NCI-H2081 (cell line): ENCODE measurements at regions not wholly inside any gene's neighbourhood (a gene's known extent, or its start where the extent isn't known, plus 50 kb on each side); places are given as distances from the start of the nearest gene placed in this dataset.
A peak's percentile ranks its signal among the peaks of the same experiment; 100 is the strongest.

Source experiments
- DNase-seq, 2 experiments: peaks; one replicate each; lab custom pipeline; 2025; lab: John Stamatoyannopoulos, UW

DNA sequence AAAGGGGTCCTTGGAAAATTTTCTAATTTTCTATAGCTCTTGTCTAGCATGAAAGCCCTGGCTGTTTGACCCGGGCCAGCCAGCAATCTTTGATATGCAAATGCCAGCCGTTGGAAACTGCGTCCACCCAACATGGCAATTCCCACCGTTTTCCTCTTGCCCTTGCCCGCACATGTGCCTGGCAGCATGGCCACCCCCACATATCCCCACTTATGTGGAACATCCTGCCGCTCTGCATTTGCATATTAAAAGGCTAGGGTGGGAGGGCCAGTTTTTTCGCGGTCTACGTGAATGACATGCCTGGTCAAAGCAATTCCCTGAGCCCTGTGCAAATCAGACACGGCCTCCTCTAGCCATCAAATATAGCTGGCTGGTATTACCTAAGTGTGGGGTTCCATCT is 110.3 kb upstream of the TDRD3 start:
- no peak for DNase-seq

DNA sequence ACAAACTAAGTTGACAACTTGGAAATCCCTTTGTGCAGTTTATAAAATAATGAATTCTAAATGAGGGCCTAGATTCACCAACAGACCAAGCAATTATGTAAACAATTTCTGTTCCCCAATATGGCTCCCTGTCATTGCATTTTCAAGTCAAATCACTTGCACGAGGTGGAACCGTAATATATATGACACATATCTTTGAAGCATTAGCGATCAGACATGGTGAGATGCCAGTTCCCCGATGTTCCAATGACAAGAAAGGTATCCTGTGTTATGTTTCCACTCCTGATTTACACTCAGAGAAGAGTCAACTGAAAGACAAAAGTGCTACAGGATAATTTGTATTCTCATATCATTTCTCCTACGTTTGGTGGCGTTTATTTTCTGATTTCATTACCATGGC is 108.5 kb upstream of the TDRD3 start:
- no peak for DNase-seq

DNA sequence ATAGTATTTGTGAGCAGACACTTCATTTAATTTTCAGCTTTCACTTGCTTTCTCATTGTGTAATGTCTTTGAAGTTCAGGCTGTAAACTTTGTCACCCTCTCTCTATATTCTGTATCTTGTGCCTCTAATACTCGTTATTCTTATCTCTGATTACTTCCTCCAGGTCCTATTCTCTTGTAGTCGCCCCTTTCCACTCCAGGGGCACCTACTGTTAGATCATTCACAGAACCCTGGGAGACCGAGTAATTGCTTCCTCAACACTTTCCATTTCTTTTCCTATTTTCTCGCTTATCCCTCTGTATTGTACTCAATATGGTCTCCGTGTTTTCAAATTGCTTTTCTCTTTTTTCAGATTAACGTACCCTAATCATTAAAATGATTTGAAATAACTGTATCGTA is 93.9 kb upstream of the TDRD3 start:
- DNase-seq: no peak

GRCh38 chr13:60311527-60311926 is 85.5 kb upstream of the TDRD3 start:
- no peak for DNase-seq

DNA sequence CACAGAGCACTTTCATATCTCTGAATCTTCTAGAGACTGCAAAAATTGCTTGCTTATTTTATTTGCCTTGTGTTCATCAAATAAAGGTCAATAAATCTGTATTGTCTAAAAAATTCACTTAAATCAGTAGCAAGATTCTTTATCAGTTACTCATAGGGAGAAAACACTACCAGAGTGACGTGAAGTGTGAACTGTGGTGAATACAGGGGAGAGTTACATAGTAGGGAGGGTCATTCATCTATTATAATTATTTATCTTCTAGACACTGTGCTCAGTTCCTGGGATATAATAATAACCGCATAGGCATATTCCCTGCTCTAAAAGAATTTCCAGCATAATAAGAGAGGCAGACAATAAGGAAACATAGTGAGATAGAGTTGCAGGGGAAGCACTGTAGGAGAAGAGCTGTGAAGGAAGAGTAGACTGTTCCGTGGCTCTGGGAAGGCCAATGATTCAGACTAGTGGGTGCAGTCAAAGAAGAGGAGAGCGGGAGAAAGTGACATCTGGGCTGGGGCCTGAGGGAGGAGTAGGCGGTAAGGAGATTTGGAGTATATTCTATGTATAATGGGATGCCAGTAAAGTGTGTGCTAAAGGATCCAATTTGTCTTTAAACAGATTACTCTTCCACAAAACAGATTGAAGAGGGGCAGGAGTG is 84.0 kb upstream of the TDRD3 start:
- DNase-seq: no peak

- DNase-seq: no peak
Measured at GRCh38 chr13:60318186-60318585, 78.8 kb upstream of the TDRD3 start.

DNA sequence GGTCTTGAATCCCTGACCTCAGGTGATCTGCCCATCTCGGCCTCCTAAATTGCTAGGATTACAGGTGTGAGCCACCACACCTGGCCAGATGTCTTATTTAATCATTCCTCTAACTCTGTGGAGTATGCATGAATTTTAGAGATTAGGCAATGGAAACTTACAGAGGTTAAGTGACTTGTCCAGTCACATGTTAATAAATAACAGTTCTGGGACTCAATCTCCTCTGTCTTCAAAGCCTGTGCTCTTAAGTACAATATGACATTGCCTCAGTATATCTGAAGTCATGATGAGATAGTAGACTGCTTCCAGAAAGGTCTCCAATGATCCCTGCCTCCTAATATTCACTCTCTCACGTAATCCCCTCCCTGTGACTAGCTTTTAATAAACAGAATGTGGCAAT is 72.9 kb upstream of the TDRD3 start:
- no peak for DNase-seq

- DNase-seq: no peak
Measured at GRCh38 chr13:60326273-60326672, 70.7 kb upstream of the TDRD3 start.

DNA sequence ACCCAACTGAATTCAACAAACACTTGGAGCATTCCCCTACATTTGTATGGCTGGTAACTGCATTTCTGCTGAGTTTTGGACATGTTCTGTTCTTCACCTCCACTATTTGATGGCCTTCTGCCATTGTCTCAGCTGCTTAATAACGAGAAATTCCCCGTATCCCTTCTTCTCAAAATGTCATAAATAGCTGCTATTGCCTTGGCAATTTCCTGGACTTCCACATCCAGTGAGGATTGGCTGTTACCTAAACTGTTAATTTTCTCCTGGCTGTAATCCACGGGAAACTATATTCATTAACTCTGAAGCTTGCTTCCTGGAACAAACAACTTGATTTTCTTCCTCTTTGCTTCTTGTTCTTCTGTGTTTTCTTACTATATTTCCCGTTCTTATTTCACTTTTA is 69.5 kb upstream of the TDRD3 start:
- DNase-seq: peak in 1 of 2 experiments; percentile 50

DNA sequence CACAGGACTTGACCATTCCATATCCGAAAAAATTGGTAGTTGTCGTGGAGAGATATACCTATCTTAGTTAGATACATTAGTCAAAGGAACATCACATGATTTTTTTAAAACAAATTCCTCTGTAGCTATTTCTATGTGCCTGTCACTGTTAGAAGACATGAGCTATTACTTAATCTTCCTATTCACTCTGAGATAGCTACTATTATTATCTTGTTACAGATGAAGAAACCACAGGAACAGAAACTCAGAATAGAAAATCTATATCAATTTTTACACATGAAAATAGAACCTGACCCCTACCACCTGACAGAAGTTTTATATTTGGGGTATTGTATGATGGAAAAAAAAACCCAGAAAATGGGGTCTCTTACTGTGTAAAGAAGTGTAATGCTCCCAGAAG is 68.9 kb upstream of the TDRD3 start:
- DNase-seq: no peak

DNA sequence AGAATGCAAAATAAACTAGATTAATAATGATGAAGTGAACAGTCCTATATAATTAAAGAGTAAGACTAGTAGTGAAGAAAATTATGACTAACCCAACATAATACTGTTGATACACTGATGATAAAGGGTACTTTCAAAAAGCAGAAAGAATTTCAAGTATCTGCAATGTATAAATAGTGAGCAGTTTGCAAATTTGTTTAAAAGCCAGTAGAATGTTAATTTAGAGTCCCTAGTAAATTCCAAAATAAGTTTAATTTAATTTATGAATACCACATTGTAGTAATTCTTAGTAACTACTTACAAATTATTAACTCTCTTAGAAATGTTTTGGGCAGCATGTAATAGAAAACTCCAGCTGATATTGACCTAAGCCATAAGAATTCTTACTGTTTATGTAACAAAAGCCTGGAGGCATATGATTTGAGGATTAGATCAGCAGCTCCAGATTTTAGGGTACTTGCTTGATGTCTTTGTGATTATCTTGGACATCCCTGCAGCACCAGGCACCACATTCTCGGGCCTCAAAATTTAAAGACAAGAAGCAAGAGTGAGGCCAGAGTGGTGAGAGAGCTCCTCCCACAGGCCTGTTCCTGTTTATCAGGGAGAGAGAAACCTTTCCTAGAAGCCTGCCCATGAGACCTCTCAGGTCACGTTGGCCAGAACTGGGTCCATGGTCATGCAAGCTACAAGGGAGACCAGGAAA is 67.6 kb upstream of the TDRD3 start:
- peak; percentile 33 to 51 for DNase-seq

GRCh38 chr13:60331249-60332012 is 65.6 kb upstream of the TDRD3 start:
- DNase-seq: no peak

DNA sequence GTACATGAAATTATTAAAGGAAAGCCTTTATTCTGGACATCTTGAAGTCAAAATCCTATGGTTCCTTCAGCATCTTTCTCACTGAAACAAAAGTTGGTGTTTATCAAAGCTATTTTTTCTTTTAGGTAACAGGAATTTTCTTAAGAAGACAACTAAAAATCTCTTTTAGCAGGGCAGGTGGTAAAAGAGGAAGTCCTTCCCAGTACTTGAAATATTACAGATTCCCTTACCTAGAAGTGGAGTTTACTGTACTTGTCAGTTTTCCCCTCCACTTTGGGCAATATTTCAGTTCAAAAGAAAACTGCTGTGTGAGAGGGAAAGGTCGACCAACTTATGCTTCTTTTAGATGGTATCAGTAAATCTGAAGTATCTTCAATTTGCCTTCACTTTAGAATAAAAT is 64.3 kb upstream of the TDRD3 start:
- DNase-seq: no peak

- DNase-seq: no peak
Measured at GRCh38 chr13:60334310-60334709, 62.7 kb upstream of the TDRD3 start.

GRCh38 chr13:60335531-60335930 is 61.5 kb upstream of the TDRD3 start:
- no peak for DNase-seq

DNA sequence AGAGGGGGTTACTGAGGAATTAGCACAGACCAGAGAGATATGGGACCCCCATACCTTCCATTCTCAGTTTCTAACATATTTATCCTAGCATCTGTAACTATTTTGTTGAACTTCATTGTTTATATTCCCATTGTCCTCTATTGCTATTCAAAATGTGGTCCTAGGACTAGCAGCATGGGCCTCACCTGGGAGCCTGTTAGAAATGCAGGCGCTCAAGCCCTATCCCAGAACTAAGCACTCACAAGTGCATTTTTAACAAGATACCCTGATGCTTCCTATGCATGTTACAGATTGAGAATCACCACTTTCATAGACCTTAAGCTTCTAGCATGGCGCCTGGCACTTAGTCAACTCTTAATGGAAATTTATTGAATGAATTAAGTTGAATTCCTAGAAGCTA is 58.3 kb upstream of the TDRD3 start:
- no peak for DNase-seq

DNA sequence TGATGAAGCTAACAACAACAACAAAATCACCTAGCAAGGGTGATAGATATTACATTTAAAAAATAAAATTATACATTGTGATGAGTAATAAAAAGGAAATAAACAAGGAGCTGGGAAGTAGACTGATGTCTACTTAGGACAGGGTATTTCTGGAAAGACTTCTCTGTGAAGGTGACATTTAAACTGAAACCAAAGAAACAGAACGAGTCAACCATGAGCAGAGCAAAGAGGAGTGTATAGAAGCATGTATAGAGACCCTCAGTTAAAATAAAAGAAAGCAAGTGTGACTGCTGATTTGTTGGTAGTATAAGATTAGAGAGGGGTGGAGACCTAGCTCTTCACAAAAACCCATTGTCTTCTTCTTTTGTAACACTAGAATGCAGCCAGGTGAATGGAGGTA is 53.0 kb upstream of the TDRD3 start:
- no peak for DNase-seq

DNA sequence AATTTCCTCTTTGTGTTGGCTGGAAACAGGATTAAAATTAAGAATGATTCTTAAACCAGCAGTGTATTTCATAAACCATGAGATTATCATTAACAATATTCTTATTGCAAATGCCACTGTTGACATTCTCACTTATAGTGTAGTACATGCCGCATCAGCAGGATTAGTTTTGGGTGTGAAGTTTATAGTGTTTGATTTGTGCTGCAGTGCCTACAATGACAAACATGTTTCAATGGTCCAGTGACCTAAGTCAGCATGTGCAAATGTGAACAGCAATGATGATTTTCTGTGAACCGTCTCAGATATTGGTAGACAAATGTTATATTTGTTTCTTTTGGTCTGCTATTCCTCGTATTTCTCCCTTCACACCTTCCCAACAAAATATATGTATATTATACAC is 49.8 kb upstream of the TDRD3 start:
- no peak for DNase-seq
